ENCODE measurements at regions not wholly inside any gene's neighbourhood (a gene's known extent, or its start where the extent isn't known, plus 50 kb on each side); places are given as distances from the start of the nearest gene placed in this dataset.

- no peak for TF ChIP-seq CTCF (conservative IDR thresholded peaks at IDR 0.05; ENCODE audit: low read depth, low read length)
- H3K4me3 ChIP-seq (ENCODE audit: low read length) = no peak overlapping the region
- no peak for DNase-seq (ENCODE audit: low read depth)
Observed at GRCh38 chr16:47984669-47985068, 171.1 kb downstream of the ABCC12 start.

- no peak for TF ChIP-seq CTCF (conservative IDR thresholded peaks at IDR 0.05; ENCODE audit: low read depth, low read length)
- H3K4me3 ChIP-seq (ENCODE audit: low read length) = no peak overlapping the region
- no peak for DNase-seq (ENCODE audit: low read depth)
Observed at GRCh38 chr16:47983999-47984580, 171.7 kb downstream of the ABCC12 start.

GRCh38 chr16:47980212-47980611 is 175.6 kb downstream of the ABCC12 start:
- no peak for TF ChIP-seq CTCF (conservative IDR thresholded peaks at IDR 0.05; ENCODE audit: low read depth, low read length)
- H3K4me3 ChIP-seq (ENCODE audit: low read length) = no peak overlapping the region
- no peak for DNase-seq (ENCODE audit: low read depth)

GRCh38 chr16:47979616-47980182 is 176.1 kb downstream of the ABCC12 start:
- H3K4me3 ChIP-seq (ENCODE audit: low read length) = no peak overlapping the region
- no peak for TF ChIP-seq CTCF (conservative IDR thresholded peaks at IDR 0.05; ENCODE audit: low read depth, low read length)
- no peak for DNase-seq (ENCODE audit: low read depth)

GRCh38 chr16:47979164-47979520 is 176.7 kb downstream of the ABCC12 start:
- TF ChIP-seq CTCF (conservative IDR thresholded peaks at IDR 0.05; ENCODE audit: low read depth, low read length) = no peak
- no peak overlapping the region for H3K4me3 ChIP-seq (ENCODE audit: low read length)
- DNase-seq (ENCODE audit: low read depth) = no peak

GRCh38 chr16:47978491-47979163 is 177.2 kb downstream of the ABCC12 start:
- no peak for TF ChIP-seq CTCF (conservative IDR thresholded peaks at IDR 0.05; ENCODE audit: low read depth, low read length)

GRCh38 chr16:47977802-47978201 is 178.0 kb downstream of the ABCC12 start:
- no peak for DNase-seq (ENCODE audit: low read depth)
- no peak overlapping the region for H3K4me3 ChIP-seq (ENCODE audit: low read length)
- no peak for TF ChIP-seq CTCF (conservative IDR thresholded peaks at IDR 0.05; ENCODE audit: low read depth, low read length)

More at GRCh38 chr16:47978491-47979163, 177.2 kb downstream of the ABCC12 start:
- no peak for DNase-seq (ENCODE audit: low read depth)
- no peak overlapping the region for H3K4me3 ChIP-seq (ENCODE audit: low read length)
